OCI-LY1 (cell line): ENCODE measurements at regions not wholly inside any gene's neighbourhood (a gene's known extent, or its start where the extent isn't known, plus 50 kb on each side); places are given as distances from the start of the nearest gene placed in this dataset.

Experiments used
- H2AFZ ChIP-seq: fragments of 200-600 bp; sonication (generic), shearing (Covaris generic); 2 replicates; pipeline ENCODE4 v1.6.0; 2014; ENCODE audit warnings: antibody characterized with exemption, mild to moderate bottlenecking, low read length
- H3F3A ChIP-seq: fragments of 200-600 bp; sonication (generic), shearing (Covaris generic); 2 replicates; pipeline ENCODE4 v1.6.0; 2014; ENCODE audit warnings: mild to moderate bottlenecking, antibody characterized with exemption, low read length, moderate library complexity; ENCODE audit not compliant: insufficient read depth
- H3K27ac ChIP-seq: fragments of 200-600 bp; sonication (generic); 2 replicates; pipeline ENCODE4 v1.5.1; 2014; ENCODE audit warnings: low read length, mixed run types, mild to moderate bottlenecking, low read depth; ENCODE audit not compliant: poor library complexity, severe bottlenecking
- H3K27me3 ChIP-seq: fragments of 200-600 bp; sonication (generic); 2 replicates; pipeline ENCODE4 v1.6.0; 2014; ENCODE audit warnings: antibody characterized with exemption, mild to moderate bottlenecking, low read length, moderate library complexity; ENCODE audit not compliant: insufficient read depth
- H3K36me3 ChIP-seq: fragments of 200-600 bp; sonication (generic); 2 replicates; pipeline ENCODE4 v1.6.1; 2014; ENCODE audit warnings: mild to moderate bottlenecking, antibody characterized with exemption, low read length, moderate library complexity, mixed read lengths; ENCODE audit not compliant: insufficient read depth
- H3K4me1 ChIP-seq: fragments of 200-600 bp; sonication (generic); 2 replicates; pipeline ENCODE4 v1.5.1; 2014; ENCODE audit warnings: mild to moderate bottlenecking, low read length, moderate library complexity; ENCODE audit not compliant: insufficient read depth, severe bottlenecking
- H3K4me2 ChIP-seq: fragments of 200-600 bp; sonication (generic), shearing (Covaris generic); 2 replicates; pipeline ENCODE4 v1.6.1; 2014; ENCODE audit warnings: low read length
- H3K4me3 ChIP-seq: fragments of 200-600 bp; sonication (generic); 2 replicates; pipeline ENCODE4 v1.5.1; 2014; ENCODE audit warnings: low read length, low read depth, mild to moderate bottlenecking, mixed read lengths; ENCODE audit not compliant: poor library complexity, severe bottlenecking
- H3K79me2 ChIP-seq: fragments of 200-600 bp; shearing (Covaris generic); 2 replicates; pipeline ENCODE4 v1.6.1; 2016; ENCODE audit warnings: mixed run types, low read length, mixed read lengths; ENCODE audit not compliant: insufficient read depth
- H3K9ac ChIP-seq: fragments of 200-600 bp; sonication (generic), shearing (Covaris generic); 2 replicates; pipeline ENCODE4 v1.6.1; 2014; ENCODE audit warnings: mild to moderate bottlenecking, low read length, mixed read lengths
- H3K9me2 ChIP-seq: fragments of 200-600 bp; sonication (generic), shearing (Covaris generic); 2 replicates; pipeline ENCODE4 v1.6.1; 2014; ENCODE audit warnings: low read depth, mild to moderate bottlenecking, low read length, mixed read lengths
- H3K9me3 ChIP-seq: fragments of 200-600 bp; shearing (Covaris generic); 2 replicates; pipeline ENCODE4 v1.6.1; 2014; ENCODE audit warnings: low read length, mixed read lengths
- H4K20me1 ChIP-seq: fragments of 200-600 bp; sonication (generic), shearing (Covaris generic); 2 replicates; pipeline ENCODE4 v1.6.0; 2016; ENCODE audit warnings: mild to moderate bottlenecking, low read length; ENCODE audit not compliant: insufficient read depth
- CTCF ChIP-seq: fragments of 200-600 bp; sonication (generic), shearing (Covaris generic); IDR thresholded peaks from 2 replicates; pipeline ENCODE4 v1.5.1; 2017; ENCODE audit warnings: mild to moderate bottlenecking, antibody characterized with exemption, low read length, moderate library complexity, mixed read lengths
- EZH2 ChIP-seq: fragments of 200-600 bp; sonication (generic), shearing (Covaris generic); IDR thresholded peaks from 2 replicates; pipeline ENCODE4 v1.8.0; 2017; ENCODE audit warnings: borderline replicate concordance, mixed run types, mild to moderate bottlenecking, antibody characterized with exemption, low read length, moderate library complexity, mixed read lengths

GRCh38 chr6:92050216-92050615 is 1369.1 kb downstream of the EPHA7 start:
- no peak overlapping the region for H3K4me2 ChIP-seq
- no peaks in the 10 kb centered on the region for H3K79me2 ChIP-seq
- no peak overlapping the region for H2AFZ ChIP-seq
- no peaks in the 10 kb centered on the region for H3K9me3 ChIP-seq
- H3F3A ChIP-seq: no peaks in the 10 kb centered on the region
- H3K36me3 ChIP-seq: no peaks in the 10 kb centered on the region
- TF ChIP-seq EZH2: no peak
- TF ChIP-seq CTCF: no peak
- H3K4me1 ChIP-seq: no peaks in the 10 kb centered on the region
- no peak overlapping the region for H3K27ac ChIP-seq
- H3K4me3 ChIP-seq: no peak overlapping the region
- no peaks in the 10 kb centered on the region for H3K9me2 ChIP-seq
- no peak overlapping the region for H3K9ac ChIP-seq
- H4K20me1 ChIP-seq: no peaks in the 10 kb centered on the region
- no peaks in the 10 kb centered on the region for H3K27me3 ChIP-seq

- Histone ChIP-seq H4K20me1 (no peaks in the 10 kb centered on the region), H3K79me2 (no peaks in the 10 kb centered on the region), H3K27me3 (no peaks in the 10 kb centered on the region)
These were observed 1371.5 kb downstream of the EPHA7 start for GRCh38 chr6:92047860-92048259.

GRCh38 chr6:92047152-92047850 is 1372.1 kb downstream of the EPHA7 start:
- no peaks in the 10 kb centered on the region for H3K4me1 ChIP-seq
- no peaks in the 10 kb centered on the region for H4K20me1 ChIP-seq

More at GRCh38 chr6:92047860-92048259, 1371.5 kb downstream of the EPHA7 start:
- Histone ChIP-seq H3K9me3 (no peaks in the 10 kb centered on the region), H3K4me3 (no peak overlapping the region), H3F3A (no peaks in the 10 kb centered on the region), H3K9me2 (no peaks in the 10 kb centered on the region), H3K4me2 (no peak overlapping the region), H3K9ac (no peak overlapping the region), H3K36me3 (no peaks in the 10 kb centered on the region), H2AFZ (no peak overlapping the region), H3K27ac (no peak overlapping the region), H3K4me1 (no peaks in the 10 kb centered on the region)
- TF ChIP-seq CTCF (no peak), EZH2 (no peak)

More at GRCh38 chr6:92047152-92047850, 1372.1 kb downstream of the EPHA7 start:
- Histone ChIP-seq H3K4me3 (no peak overlapping the region), H3K9me2 (no peaks in the 10 kb centered on the region), H3K27ac (no peak overlapping the region), H3K79me2 (no peaks in the 10 kb centered on the region), H3K36me3 (no peaks in the 10 kb centered on the region), H3K9ac (no peak overlapping the region), H2AFZ (no peak overlapping the region), H3K27me3 (no peaks in the 10 kb centered on the region), H3K4me2 (no peak overlapping the region), H3K9me3 (no peaks in the 10 kb centered on the region), H3F3A (no peaks in the 10 kb centered on the region)
- TF ChIP-seq EZH2 (no peak), CTCF (no peak)
